HG03108 (cell line): ENCODE measurements at regions not wholly inside any gene's neighbourhood (a gene's known extent, or its start where the extent isn't known, plus 50 kb on each side); places are given as distances from the start of the nearest gene placed in this dataset.
"Not testable (repeated sequence)": the region's sequence is repeated elsewhere in the genome, so short reads cannot be mapped to it uniquely, and the experiment has no call there.

Experiments
- ATAC-seq: cut with Tn5 transposase; IDR thresholded peaks from one replicate; pipeline ENCODE4 v1.9.1; 2021; ENCODE audit warnings: moderate library complexity; ENCODE audit not compliant: unreplicated experiment

DNA sequence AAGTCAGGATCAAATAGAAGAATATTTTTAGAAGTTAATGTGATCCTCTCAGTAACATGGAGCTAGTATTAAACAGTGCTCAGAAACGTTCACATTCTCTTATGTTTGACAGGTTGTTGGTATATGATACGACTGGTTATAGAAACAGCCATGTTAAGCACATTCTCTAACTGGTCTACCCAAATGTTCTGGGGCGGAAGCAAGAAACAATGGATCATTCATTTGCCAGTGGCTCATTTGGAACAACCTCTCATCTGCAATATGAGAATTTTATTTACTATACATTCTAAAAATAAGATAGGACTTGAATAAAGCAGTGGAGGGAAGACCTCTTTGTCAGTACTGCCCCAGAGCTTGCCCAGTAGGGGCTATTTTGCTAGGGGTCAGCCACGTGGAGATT lies 167.1 kb upstream of the FAM98A start:
- ATAC-seq: no peak

DNA sequence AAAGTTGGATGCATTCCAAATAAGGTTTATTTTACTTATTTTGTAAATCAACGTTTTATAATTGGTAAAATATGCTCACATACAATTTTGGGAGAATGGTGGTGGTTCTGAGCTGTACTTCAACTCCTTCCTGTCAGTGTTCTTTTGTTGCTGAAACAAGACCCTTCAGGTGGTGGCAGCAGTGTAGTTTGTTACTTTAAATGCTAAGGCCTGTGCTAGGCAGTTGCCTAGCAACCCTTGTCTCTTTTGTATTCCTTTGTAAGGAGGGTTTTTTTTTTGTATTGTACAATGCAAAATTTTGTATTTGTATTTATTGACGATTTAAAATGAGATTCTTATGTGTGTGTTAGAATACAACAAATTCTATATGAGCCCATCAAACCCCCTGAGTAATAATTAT lies 166.0 kb upstream of the FAM98A start:
- ATAC-seq: no peak

DNA sequence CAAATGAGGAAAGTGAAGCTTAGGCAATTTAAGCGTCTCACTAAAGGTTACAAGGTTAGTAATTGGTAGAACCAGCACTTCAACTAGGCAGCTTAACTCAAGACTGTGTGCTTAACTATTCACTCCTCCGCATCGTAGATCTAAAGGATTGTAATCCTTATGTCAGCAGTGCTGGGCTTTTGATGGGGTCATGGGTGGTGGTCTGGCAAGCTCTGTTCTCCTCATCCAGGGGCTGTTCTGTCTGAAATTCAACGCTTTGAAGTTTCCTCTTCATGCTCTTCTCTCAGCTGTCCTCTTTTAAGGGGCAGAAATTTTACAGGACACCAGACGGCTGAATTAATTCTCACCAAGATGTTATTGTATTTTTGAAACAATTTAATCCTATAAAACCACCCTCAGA lies 165.5 kb upstream of the FAM98A start:
- ATAC-seq: no peak

DNA sequence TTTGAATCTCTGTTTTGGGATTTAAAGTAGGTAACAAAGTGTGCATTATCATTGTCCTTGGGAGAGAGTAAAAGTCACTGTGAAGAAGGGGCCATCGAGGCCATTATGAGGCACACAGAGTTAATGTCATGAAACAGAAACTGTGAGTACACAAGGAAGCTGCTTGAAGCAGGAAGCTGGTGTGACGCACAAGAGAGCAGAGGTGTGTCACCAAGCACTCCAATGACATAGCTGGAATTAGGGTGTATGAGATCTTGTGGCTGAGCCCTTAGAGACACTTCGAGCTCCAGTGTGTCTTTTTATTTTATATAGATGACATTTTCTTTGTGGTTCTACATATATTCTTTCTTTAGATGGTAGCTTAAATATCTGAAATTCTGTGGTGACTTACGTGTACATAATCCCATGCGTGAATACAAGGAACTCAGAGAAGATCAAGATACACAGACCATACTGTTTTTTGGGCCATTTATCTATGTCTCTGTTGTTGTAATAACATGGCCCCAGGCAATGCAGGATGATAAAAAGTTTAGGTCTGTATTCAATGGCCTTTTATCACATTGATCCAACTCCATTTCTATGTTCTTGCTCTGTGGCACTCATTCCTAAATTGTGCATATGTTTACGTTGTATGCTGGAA lies 164.7 kb upstream of the FAM98A start:
- ATAC-seq: no peak

DNA sequence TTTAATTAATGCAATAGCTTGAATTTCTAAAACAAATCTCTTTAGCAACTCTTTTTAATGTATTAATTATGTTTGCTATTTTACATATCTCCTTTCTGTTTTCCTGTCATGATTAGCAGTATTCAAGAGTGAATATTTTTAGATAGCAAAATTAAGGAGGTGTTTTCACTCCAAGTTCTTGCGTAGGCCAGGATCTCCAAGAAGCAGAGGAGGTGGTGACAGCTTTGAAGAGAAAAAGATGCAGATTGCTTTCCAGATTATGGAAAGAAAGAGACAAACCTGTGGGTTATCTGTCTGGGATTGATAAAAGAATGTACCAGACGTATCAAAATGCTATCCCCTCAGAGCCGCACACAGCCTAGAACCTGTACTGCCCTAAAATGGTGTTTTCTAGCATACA lies 163.5 kb upstream of the FAM98A start:
- ATAC-seq: no peak

DNA sequence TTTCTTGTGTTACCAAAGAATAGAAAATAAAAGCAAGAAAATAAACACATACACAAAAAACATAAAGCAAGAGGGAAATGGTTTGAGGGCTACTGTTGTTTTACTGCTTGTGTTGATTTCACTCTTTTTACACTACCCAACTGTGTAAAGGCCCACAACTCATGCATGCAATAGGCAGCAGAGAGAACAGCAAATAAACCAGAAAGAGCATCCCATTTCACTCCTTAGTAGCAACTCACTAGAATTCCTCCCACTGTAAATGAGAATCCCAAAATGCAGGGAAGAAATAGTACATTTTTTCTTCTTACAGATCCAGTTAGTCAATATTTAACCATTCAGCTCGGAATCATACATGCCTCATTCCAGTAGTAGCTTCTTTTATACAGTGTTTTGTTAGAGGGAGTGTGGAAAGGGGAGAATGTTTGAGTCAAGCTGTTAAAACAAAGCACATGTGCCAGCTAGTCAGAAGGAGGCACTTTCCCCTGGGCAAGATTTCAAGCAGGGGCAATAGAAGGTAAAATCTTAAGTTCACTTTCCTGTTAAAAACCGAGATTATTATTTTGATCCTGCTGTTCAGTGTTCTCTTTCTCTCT lies 147.2 kb upstream of the FAM98A start:
- ATAC-seq: no peak

DNA sequence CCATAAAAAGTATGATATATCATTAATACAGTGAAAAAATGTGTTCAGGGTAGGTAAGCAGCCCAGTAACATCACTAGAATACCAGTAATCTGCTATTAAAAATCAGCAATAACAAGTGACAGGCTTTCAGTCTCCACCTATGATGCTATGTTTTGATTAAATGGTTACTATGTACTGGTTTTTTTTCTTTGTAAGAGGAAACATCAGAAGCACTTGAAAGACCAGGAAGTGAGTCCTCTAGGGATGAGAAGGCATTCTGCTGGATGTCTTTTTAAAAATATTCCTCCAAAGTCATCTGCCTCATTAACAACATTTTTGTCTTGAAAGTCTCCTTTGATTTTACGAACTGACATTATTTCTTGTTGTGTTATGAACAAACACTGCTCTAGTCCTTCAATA lies 136.0 kb upstream of the FAM98A start:
- no peak for ATAC-seq

DNA sequence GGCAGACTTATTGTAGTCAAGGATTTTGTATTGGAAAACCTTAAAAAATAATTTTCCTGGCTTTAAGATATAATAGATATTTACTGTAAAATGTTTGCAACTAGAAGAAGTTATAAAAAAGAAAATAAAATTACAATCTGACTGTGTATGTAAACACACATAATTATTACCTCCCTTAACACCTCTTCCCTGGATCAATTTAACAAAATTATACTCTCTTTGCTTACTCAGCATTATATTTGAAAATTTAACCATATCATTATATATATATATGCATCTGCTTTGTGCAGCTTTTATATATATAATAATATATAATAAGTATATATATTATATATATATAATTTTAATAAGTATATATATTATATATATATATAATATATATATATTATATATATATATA lies 131.7 kb upstream of the FAM98A start:
- ATAC-seq: no peak

DNA sequence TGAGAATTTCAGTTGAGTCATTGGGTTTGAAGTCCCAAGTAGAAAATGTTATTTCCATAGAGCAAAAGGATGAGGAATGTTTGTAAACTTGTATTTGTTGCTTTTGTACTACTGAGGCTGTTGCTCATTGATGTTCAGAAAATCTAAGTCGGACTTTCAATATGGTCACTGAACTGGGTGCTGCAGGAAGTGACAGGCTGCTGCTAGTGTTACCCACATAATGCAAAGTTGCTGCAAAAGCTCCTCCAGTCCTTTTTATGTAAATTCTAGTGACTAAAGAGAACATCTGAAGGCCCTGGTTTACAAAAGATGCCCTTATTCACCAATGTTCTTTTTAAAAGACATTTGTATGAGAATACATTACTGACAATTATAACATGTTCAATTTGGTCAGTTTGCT lies 131.1 kb upstream of the FAM98A start:
- ATAC-seq: no peak

DNA sequence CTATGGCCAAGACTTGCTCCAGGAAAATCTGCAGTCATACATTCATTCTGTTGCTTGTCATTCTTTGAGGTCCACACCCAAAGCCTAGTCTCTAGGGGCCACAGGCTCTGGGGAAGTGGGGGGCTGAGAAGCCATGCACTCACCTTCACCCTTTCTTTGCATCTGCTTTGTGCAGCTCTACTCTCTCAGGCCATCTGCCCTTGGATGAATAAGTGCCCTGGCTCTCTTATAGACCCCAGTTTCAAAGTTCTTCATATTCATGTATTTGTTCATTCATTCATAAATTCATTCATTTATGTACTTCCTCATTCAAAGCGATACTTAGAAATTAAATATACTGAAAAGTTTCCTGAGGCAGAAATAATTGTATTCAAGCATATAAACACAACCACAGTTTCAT lies 130.3 kb upstream of the FAM98A start:
- ATAC-seq: no peak

DNA sequence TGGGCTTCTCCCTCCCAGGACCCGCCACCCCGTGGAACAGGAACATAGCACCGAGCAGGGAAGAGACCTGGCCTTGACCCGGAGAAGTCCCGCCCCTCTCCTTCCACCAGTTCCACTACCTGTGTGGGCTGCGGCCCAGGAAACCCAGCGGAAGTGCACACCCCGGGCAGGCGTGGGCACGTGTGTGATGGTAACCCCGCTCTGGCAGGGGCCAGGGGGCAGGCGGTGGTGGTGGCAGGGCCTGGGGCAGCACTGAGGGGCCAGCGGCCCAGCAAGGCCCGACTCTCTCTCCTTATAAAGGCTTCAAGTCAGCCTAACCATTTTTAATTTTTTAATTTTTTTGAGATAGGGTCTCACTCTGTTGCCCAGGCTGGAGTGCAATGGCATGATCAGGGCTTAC lies 129.0 kb upstream of the FAM98A start:
- ATAC-seq: no peak

DNA sequence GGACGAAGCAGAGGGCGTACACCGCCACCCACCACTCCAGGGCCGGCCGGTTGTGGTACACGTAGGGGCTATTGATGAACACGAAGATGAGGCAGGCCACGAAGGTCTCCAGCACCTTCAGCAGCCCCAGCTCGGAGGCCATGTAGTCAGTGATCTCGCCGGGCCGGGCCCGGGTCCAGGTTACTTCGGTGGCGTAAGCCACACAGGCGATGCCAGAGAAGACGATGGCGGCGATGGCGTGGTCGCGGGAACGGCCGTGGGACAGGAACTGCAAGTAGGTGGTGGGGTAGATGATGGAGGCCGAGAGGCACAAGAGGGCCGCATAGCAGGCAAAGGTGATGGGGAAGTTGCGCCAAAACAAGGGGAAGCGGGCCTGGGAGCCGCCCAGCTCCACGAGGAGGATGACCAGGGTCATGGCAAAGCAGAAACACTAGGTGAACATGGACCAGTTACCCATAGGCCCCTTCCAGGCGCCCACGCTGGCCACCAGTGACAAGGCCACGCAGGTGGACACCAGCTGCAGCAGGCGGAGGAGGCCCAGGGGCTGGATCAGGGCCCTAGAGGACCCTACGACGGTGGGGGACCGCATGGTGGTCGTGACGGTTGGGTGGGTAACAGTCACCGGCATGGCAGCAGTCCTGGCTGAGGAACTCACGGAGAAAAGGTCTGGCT lies 128.4 kb upstream of the FAM98A start:
- no peak for ATAC-seq

DNA sequence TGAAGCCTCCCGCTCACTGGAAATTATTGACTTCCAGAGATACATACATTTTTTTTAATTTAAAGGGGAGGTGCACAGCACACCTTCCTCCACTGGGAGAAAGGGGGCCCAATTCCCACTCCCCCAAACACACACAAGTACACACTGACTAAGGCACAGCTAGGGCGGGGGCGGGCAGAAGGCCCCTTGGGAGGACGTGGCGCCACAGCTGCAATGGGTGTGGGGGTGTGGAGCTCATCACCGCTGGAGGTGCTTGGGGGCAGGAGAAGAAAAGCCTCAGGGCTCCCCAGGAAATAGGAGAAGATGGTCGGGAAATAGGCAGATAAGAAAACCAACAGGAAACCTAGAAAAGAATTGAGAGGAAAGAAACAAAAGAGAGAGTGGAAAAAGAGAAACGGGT lies 127.3 kb upstream of the FAM98A start:
- ATAC-seq: no peak

DNA sequence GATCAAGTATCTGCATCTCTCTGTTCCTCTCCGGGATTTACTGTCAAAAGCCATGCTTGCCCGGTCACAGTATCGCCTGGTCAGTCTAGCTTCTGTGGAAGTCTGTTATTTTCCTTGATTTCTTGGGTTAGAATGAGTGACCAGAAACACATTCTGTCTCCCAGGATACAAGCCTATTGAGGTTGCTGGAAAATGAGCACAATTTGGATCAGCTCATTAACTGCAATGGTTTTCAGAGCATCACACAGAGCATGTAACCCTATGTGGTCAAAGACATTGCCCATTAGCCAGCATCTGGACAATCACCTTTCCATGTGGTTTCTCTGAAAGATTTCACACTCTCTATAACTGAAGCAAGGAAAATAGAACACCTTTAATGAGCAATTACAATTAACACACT lies 124.2 kb upstream of the FAM98A start:
- no peak for ATAC-seq

DNA sequence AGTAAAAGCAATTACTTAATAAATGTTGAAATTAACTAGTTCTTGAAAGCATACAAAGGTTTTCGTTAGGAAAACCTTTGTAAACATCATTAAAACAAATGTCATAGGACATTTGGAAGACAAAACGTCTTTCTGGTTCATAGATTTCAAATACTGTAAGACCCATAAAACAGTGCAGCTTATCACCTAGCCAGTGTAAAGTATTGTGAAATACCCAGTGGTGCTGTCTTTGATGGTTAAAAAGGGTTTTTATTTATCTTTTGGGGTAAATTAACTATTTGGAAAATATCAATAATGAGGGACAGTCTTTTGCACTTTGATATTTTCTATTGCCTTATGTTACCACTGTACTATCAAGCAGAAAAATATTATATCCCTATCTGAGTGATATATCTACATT lies 120.0 kb upstream of the FAM98A start:
- ATAC-seq: no peak

DNA sequence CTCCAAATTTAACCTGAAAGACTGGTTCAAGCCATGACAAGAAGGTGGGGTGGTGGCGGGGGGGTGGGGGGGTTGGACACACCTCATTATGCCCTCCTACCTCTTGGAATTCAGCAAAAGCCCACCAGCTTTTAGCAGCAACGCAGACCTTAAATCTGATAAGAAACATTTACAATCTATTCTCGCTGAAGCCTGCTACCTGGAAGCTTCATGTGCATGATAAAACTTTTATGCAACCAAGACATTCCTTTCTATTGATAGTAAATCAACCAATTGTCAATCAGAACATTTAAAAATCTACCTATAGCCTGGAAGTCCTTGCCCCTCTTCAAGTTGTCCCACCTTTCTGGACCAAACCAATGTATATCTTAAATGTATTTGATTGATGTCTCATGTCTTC lies 113.6 kb upstream of the FAM98A start:
- ATAC-seq: no peak

DNA sequence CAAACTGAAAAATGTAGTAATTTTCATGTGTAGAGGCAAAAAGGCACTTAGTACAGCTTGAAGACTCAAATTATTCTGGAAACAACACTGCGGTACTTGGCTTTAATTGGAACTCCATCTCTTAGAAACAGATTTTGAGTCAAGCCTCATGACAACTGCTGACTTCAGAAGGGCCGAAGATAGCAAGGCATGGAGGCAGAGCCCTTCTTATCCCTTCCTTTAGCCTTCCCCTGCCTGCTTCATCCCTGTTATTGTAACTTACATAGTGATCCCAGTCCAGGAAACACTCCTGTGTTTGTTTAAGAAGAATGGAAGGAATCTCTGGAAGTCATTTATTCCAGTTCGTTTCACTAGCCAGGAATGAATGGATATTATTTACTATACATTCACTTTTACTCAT lies 110.9 kb upstream of the FAM98A start:
- ATAC-seq: no peak

DNA sequence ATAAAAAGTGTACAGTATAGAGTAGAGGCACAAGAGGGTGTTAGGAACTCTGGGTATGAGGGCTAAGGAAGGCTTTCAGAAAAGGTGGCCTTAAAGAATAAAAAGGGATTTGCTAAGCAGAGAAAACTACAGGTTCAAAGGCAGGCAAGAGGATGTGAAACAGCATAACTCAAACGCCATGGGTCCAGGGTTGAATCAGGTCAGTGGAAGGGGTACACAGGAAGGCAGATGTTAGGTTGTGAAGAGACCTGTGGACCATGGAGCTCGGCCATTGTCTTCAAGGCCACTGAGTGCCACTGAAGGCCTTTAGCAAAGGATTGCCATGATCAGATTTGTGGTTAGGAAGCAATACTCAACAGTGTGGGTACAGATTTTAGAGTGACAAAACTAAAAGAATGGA lies 108.2 kb upstream of the FAM98A start:
- ATAC-seq: no peak

DNA sequence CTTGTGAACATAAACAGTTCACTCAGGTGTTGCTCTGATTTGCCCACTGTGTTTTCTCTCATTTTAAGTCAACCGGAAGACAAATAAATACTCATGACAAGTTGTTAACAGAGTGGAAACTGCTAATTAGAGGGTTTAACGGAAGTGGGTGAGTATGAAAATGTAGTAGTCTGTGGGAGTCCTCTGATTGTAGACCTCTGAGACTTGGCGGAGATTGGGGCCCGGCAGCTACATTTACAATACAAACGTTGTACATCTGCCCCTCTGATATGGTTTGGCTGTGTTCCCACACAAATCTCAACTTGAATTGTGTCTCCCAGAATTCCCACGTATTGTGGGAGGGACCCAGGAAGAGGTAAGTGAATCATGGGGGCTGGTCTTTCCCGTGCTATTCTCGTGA lies 107.3 kb upstream of the FAM98A start:
- ATAC-seq: no peak

DNA sequence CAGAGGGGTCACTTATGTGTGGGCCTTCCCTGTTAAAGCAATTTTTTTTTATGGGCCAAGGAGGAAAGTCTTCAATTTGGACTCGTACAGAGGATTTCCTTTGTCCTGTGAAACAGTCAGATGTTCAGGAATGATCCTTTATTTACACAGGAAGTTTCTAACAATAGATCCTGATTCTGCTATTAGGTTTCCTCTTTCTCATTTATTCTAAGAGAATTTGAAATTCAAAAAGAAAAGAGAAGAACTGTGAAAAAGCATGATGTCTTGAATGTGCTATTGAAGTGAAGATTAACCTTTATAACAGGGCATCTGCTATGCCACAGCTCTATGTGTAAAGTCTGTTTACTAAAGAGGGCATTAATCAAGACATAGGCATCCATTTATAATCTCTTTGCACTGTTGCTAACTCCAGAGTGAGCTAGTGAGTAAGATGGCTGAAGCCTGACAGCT lies 105.3 kb upstream of the FAM98A start:
- no peak for ATAC-seq

DNA sequence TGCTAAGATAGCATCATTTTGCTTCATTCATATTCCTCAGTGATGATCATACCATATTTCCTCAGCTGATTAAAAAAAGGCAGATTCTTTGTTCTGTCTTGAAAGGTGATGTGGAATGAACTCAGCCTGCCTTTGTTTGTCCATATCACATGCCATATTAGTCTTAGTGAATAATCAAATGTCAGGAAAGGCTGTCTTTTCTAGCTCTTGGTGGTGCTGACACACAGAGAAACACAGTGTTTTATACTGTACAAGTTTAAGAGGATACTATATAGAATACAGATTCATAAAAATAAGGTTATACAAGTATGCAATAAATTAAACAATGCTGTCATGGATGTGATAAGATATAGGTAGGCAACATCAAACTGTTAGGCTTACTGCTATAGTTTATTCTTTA lies 97.1 kb upstream of the FAM98A start:
- ATAC-seq: no peak

DNA sequence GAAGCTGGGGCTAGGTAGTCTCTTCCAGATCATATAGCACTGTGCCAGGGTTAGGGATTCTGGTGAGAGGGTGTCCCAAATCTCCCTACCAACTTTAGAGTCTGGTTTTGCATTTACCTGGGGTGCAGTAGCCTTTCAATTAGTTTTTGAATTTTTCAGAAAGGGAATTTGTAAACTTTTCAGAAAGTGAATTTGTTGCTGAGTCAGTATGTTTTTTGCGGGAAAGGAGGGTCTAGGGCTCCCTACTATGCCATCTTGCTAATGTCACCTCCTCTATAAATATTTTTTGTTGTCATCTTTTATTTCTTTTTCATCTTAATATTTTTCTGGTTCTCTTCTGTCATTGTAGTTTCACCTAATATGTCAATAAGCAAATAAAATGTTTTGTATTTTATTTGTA lies 95.8 kb upstream of the FAM98A start:
- no peak for ATAC-seq

DNA sequence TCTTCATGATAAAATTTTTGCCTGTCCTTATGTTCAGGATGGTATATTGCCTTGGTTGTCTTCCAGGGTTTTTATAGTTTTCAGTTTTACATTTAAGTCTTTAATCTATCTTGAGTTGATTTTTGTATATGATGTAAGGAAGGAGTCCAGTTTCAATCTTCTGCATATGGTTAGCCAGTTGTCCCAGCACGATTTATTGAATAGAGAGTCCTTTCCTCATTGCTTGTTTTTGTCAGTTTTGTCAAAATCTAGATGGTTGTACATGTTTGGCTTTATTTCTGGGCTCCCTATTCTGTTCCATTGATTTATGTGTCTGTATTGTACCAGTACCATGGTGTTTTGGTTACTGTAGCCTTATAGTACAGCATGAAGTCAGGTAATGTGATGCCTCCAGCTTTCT lies 91.6 kb upstream of the FAM98A start:
- not testable (repeated sequence) for ATAC-seq
